ENCODE measurements at regions not wholly inside any gene's neighbourhood (a gene's known extent, or its start where the extent isn't known, plus 50 kb on each side); places are given as distances from the start of the nearest gene placed in this dataset.

- Mint-ChIP-seq H3K27me3 (ENCODE audit: low read depth, poor library complexity) (no peaks in the 10 kb centered on the region), H3K27ac (no peak overlapping the region), H3K4me1 (peaks cover 13% of the 10 kb centered on the region), H3K36me3 (ENCODE audit: low read depth) (no peaks in the 10 kb centered on the region), H3K9me3 (no peaks in the 10 kb centered on the region), H3K4me3 (no peak overlapping the region)
- TF ChIP-seq CTCF (IDR thresholded peaks at IDR 0.05) = no peak
- DNase-seq = no peak
Measured at GRCh38 chr11:109752212-109752825, 330.3 kb downstream of the C11orf87 start.

GRCh38 chr11:109756521-109756920 is 334.5 kb downstream of the C11orf87 start:
- Mint-ChIP-seq H3K4me3 (no peak overlapping the region), H3K36me3 (ENCODE audit: low read depth) (no peaks in the 10 kb centered on the region), H3K9me3 (peaks cover 12% of the 10 kb centered on the region), H3K27ac (no peak overlapping the region), H3K27me3 (ENCODE audit: low read depth, poor library complexity) (peaks cover 2% of the 10 kb centered on the region), H3K4me1 (no peaks in the 10 kb centered on the region)
- no peak for TF ChIP-seq CTCF (IDR thresholded peaks at IDR 0.05)
- no peak for DNase-seq

- no peak for TF ChIP-seq CTCF (IDR thresholded peaks at IDR 0.05)
- H3K27ac Mint-ChIP-seq = no peak overlapping the region
Measured at GRCh38 chr11:109756951-109757350, 335.0 kb downstream of the C11orf87 start.

GRCh38 chr11:109762546-109762945 is 330.6 kb upstream of the ZC3H12C start:
- Mint-ChIP-seq H3K9me3 (peaks cover 12% of the 10 kb centered on the region), H3K4me3 (no peak overlapping the region), H3K36me3 (ENCODE audit: low read depth) (no peaks in the 10 kb centered on the region), H3K27me3 (ENCODE audit: low read depth, poor library complexity) (peaks cover 2% of the 10 kb centered on the region), H3K4me1 (no peaks in the 10 kb centered on the region), H3K27ac (no peak overlapping the region)
- no peak for TF ChIP-seq CTCF (IDR thresholded peaks at IDR 0.05)
- no peak for DNase-seq

More at GRCh38 chr11:109756951-109757350, 335.0 kb downstream of the C11orf87 start:
- no peaks in the 10 kb centered on the region for H3K4me1 Mint-ChIP-seq
- no peak for DNase-seq
- peaks cover 2% of the 10 kb centered on the region for H3K27me3 Mint-ChIP-seq (ENCODE audit: low read depth, poor library complexity)
- no peaks in the 10 kb centered on the region for H3K36me3 Mint-ChIP-seq (ENCODE audit: low read depth)
- no peak overlapping the region for H3K4me3 Mint-ChIP-seq
- H3K9me3 Mint-ChIP-seq = peaks cover 12% of the 10 kb centered on the region

- Mint-ChIP-seq H3K9me3 (no peaks in the 10 kb centered on the region), H3K36me3 (ENCODE audit: low read depth) (no peaks in the 10 kb centered on the region), H3K27ac (no peak overlapping the region), H3K27me3 (ENCODE audit: low read depth, poor library complexity) (no peaks in the 10 kb centered on the region), H3K4me3 (no peak overlapping the region), H3K4me1 (peaks cover 25% of the 10 kb centered on the region)
- TF ChIP-seq CTCF (IDR thresholded peaks at IDR 0.05) = no peak
- no peak for DNase-seq
Measured at GRCh38 chr11:109765709-109766311, 327.4 kb upstream of the ZC3H12C start.

GRCh38 chr11:109769858-109770257 is 323.3 kb upstream of the ZC3H12C start:
- no peak overlapping the region for H3K4me3 Mint-ChIP-seq
- DNase-seq = peak; percentile 22
- H3K4me1 Mint-ChIP-seq = peaks cover 38% of the 10 kb centered on the region
- TF ChIP-seq CTCF (IDR thresholded peaks at IDR 0.05) = no peak
- no peaks in the 10 kb centered on the region for H3K27me3 Mint-ChIP-seq (ENCODE audit: low read depth, poor library complexity)
- H3K27ac Mint-ChIP-seq = no peak overlapping the region
- H3K36me3 Mint-ChIP-seq (ENCODE audit: low read depth) = no peaks in the 10 kb centered on the region
- no peaks in the 10 kb centered on the region for H3K9me3 Mint-ChIP-seq
